OCI-LY7 (cell line): ENCODE measurements at regions not wholly inside any gene's neighbourhood (a gene's known extent, or its start where the extent isn't known, plus 50 kb on each side); places are given as distances from the start of the nearest gene placed in this dataset.

Source experiments
- CTCF ChIP-seq: fragments of 200-600 bp; sonication (generic); conservative IDR thresholded peaks from 2 replicates; pipeline ENCODE4 v1.5.1; 2014; ENCODE audit warnings: mild to moderate bottlenecking, antibody characterized with exemption, low read length, moderate library complexity, mixed read lengths
- EZH2phosphoT487 ChIP-seq: fragments of 200-600 bp; sonication (generic); IDR thresholded peaks from 2 replicates; pipeline ENCODE4 v1.6.1; 2018; ENCODE audit warnings: low read depth, borderline replicate concordance, mild to moderate bottlenecking, mixed run types, antibody characterized with exemption, low read length, moderate library complexity, mixed read lengths

- TF ChIP-seq CTCF (no peak), EZH2phosphoT487 (no peak)
Measured at GRCh38 chr13:80118099-80118498, 222.8 kb downstream of the SPRY2 start.
